GM12872 (cell line): ENCODE measurements at regions not wholly inside any gene's neighbourhood (a gene's known extent, or its start where the extent isn't known, plus 50 kb on each side); places are given as distances from the start of the nearest gene placed in this dataset.

Experiments used
- CTCF ChIP-seq: IDR thresholded peaks from 3 replicates; pipeline ENCODE4 v1.5.1; 2011; ENCODE audit warnings: low read depth, mild to moderate bottlenecking, low read length, moderate library complexity; ENCODE audit not compliant: insufficient read depth

GRCh38 chr3:176183181-176183580 is 1014.1 kb downstream of the TBL1XR1 start:
- TF ChIP-seq CTCF: no peak

DNA sequence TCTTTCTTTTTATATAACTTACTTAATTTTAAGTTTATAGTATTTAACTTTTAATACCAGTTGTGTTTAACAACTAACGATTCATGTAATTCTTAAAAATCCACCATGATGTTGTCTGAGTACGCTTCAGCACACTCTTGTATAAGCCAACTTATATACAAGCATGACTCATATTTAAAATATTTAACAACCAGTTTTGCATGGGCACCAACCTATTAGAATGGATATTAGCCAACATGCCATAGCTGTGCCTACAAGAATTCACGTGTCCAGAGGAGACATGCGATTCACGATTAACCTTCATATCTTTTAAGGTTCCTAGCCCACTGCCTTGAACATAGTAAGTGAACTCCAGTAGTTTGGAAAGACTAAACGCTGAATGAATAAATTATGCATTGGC is 1023.2 kb downstream of the TBL1XR1 start:
- no peak for TF ChIP-seq CTCF

GRCh38 chr3:176172492-176172891 is 1024.8 kb downstream of the TBL1XR1 start:
- no peak for TF ChIP-seq CTCF

DNA sequence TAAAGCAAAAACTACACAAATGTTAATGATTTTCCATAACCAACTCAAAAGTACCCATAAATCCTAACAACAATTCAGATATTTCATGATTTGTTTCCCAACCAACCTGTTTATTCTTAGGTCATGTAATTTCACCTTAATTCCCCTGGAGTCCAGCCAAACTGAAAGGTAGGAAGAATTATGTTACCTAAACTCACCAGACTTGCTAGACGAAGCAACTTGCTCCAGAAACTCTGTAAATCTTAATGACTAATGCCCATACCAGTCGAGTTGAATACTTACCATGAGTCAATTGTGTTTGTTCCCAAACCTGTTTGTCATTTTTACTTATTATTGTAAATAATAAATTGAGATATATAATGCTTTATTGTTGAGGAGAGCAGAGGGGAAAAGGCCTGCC is 1030.0 kb downstream of the TBL1XR1 start:
- no peak for TF ChIP-seq CTCF

DNA sequence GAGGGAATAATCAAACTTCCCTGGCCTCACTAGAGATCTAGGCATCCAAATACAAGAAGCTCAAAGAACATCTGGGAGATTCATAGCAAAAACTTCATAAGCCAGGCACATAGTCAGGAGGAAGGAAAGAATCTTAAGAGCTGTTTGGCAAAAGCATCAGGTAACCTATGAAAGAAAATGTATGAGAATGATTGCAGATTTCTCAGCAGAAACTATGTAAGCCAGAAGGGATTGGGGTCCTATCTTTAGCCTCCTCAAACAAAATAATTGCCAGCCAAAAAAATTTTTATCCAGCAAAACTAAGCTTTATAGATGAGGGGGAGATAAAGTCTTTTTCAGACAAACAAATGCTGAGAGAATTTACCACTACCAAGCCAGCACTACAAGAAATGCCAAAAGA is 1036.3 kb downstream of the TBL1XR1 start:
- TF ChIP-seq CTCF: no peak

DNA sequence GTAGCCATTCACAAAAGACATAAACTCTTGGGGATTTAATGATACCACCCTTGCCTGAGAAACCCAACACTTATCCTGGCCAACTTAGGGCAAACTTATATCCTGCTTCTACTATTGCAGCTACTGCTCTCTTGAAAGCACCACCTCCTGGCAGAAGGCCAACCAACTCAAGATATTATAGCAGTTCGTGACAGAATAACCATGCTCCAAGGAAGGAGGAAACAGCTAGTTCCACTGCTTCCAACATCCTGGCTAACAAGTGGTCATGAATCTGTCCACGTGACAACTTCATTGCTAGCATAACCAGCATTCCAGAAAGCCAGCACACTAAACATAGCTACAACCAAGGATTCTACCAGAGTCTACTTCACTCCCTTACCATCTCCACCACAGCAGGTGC is 1037.5 kb downstream of the TBL1XR1 start:
- no peak for TF ChIP-seq CTCF

DNA sequence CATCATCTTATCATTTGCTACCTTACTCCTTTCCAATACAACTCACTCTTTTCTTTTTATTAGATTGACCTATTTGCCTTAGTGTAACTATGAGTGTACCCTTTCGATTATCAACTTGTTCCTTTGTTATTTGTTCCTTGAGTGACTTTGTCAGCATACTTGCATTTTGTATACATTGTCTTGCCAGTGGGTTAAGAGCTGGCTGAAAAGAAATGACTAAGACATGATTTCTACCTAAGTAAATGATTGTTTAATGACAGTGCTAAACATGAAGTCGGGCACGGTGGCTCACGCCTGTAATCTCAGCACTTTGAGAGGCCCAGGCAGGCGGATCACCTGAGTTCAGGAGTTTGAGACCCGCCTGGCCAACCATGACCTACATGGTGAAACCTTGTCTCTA is 1042.3 kb downstream of the TBL1XR1 start:
- no peak for TF ChIP-seq CTCF

GRCh38 chr3:176149567-176149966 is 1047.7 kb downstream of the TBL1XR1 start:
- no peak for TF ChIP-seq CTCF
